GM10248 (cell line): ENCODE measurements at regions not wholly inside any gene's neighbourhood (a gene's known extent, or its start where the extent isn't known, plus 50 kb on each side); places are given as distances from the start of the nearest gene placed in this dataset.

Experiments used
- CTCF ChIA-PET: fragments of 300-600 bp; sonication (Branson Sonifier 250); formaldehyde crosslinking; extraction: SDS; loops from one replicate; lab custom pipeline; 2021; ENCODE audit warnings: antibody characterized with exemption; lab: Yijun Ruan, JAX
- POLR2A ChIA-PET: fragments of 350-650 bp; sonication (Branson Sonifier 250); formaldehyde crosslinking; extraction: SDS; loops from one replicate; lab custom pipeline; 2020; ENCODE audit warnings: antibody characterized with exemption; lab: Yijun Ruan, JAX
- DNase-seq: peaks from one replicate; pipeline ENCODE4 v3.0.0; 2012; ENCODE audit errors: extremely low spot score
- TF ChIP-seq, protein P1 (sequence below): IDR thresholded peaks from 2 replicates; pipeline ENCODE4 v1.5.1; 2012; ENCODE audit warnings: mild to moderate bottlenecking, low read depth; ENCODE audit errors: extremely low read depth, missing control alignments, control extremely low read depth

DNA sequence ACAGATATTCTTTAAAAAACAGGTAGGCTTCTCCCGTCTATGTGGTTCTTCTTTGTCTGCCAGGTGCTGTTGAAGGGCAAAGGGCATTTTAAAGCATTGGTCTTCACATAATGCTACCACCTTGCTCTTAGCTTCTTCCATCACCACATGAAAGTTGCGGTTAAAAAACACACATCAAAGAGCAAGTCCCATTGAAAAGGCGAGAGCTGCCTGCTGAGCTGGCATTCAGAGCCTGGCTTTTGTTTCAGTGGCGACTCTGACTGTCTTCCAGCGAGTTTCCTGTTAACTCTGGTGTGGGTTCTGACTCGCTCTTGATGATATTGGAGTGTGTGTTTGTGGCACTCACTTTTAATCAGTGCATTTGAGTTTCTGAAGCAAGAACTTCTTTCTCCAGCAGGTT lies 624.9 kb upstream of the FANCL start:
- TF ChIP-seq, protein P1, sequence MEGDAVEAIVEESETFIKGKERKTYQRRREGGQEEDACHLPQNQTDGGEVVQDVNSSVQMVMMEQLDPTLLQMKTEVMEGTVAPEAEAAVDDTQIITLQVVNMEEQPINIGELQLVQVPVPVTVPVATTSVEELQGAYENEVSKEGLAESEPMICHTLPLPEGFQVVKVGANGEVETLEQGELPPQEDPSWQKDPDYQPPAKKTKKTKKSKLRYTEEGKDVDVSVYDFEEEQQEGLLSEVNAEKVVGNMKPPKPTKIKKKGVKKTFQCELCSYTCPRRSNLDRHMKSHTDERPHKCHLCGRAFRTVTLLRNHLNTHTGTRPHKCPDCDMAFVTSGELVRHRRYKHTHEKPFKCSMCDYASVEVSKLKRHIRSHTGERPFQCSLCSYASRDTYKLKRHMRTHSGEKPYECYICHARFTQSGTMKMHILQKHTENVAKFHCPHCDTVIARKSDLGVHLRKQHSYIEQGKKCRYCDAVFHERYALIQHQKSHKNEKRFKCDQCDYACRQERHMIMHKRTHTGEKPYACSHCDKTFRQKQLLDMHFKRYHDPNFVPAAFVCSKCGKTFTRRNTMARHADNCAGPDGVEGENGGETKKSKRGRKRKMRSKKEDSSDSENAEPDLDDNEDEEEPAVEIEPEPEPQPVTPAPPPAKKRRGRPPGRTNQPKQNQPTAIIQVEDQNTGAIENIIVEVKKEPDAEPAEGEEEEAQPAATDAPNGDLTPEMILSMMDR: no peak
- ChIA-PET CTCF (interaction anchor here (1.5 kb wide), 1 partner anchor 62 kb away, joined by 3 read pairs; no protein-coding TSS in a partner anchor), POLR2A (no interaction called here)
- DNase-seq: no peak

DNA sequence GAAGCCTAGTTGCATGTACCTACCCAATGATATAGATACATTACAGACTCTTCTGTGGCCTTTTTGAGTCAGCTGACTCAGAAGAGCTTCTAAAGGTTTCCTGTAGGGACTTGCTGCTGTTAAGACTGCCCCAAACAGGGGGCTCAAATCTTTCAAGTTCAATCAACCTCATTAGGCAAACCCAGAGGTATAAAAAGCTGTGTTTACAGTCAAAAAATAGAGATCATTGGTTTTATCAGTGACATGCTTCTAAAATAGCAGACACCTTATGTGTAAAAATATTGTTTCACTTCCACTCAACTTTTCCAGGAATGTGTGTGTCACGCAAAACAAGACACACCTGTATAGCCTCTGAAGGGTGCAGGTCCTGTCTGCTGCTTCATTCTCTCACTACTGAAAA lies 624.3 kb upstream of the FANCL start:
- ChIA-PET POLR2A (no interaction called here), CTCF (no interaction called here)
- peak; percentile 10 for DNase-seq
- TF ChIP-seq, protein P1: no peak

DNA sequence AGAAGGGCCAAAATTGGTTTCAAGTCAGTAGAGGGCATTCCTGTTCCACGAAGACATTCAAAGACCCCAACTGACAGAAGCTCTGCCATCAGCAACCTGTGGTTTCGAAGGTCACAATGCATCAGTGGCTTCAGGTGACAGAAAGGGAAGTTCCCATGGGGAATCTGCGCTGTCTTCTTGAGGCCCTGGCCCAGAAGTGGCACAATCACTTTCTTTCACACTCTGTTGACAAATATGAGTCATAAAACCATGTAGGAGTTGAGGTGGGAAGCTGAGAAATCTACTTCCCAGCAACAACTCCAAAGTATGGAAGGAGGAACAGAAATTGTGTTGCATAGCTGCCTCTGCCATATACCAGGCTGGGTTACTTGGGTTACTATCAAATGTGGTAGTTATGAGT lies 621.1 kb upstream of the FANCL start:
- ChIA-PET POLR2A (no interaction called here), CTCF (interaction anchor here (0.7 to 3.5 kb wide), 2 partner anchors 9 to 10 kb away, joined by 3 to 11 read pairs; no protein-coding TSS in a partner anchor)
- no peak for DNase-seq
- TF ChIP-seq, protein P1: no peak

DNA sequence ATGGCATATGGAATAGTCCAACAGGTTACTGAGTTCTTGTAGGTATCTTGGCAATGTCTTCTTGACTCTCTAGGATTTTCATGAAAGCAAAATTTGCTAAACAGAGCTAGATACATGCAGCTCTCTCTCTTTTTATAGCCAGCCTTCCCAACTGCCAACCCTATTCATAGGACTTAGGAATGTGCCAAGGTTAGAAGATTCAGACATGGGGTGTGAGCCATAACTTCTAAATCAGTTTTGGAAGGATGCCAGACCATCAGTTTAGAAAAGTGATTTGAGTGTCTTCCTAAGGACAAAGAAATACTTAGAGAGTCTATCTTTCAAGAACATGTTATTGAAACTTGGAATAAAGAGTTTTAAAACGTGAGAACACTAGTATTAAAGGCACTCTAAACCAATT lies 619.5 kb upstream of the FANCL start:
- DNase-seq: no peak
- TF ChIP-seq, protein P1: no peak
- ChIA-PET POLR2A (no interaction called here), CTCF (interaction anchor here (0.9 to 2.0 kb wide), 4 partner anchors 10 to 98 kb away, joined by 3 to 6 read pairs (median 4); no protein-coding TSS in a partner anchor)

DNA sequence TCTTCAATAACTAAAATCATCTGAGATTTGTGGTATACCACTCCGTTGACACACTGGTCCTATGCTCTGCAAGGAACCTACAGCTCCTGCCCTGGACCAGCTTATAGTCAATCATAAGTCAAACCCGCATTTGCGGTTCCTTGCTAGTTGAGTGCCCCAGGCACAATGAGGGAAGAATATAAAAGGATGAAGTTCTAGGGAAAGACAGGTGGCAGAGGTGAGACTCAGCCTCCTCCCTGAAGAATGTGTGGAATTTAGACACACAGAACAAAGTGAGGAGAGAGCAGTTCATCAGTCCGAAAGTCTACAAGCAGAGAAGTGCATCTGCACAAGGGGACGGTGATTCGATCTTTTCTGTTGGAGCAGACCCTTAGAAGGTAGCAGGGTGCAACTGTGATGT lies 615.0 kb upstream of the FANCL start:
- ChIA-PET POLR2A (no interaction called here), CTCF (interaction anchor here (3.2 kb wide), 1 partner anchor 15 kb away, joined by 9 read pairs; no protein-coding TSS in a partner anchor)
- no peak for DNase-seq
- TF ChIP-seq, protein P1: no peak

- TF ChIP-seq, protein P1: no peak
- DNase-seq: no peak
- POLR2A ChIA-PET: no interaction called here
- CTCF ChIA-PET: no interaction called here
Observed at GRCh38 chr2:58853420-58853819, 612.3 kb upstream of the FANCL start.

- TF ChIP-seq, protein P1: no peak
- POLR2A ChIA-PET: no interaction called here
Observed at GRCh38 chr2:58852905-58853304, 611.8 kb upstream of the FANCL start.

More at GRCh38 chr2:58852905-58853304, 611.8 kb upstream of the FANCL start:
- CTCF ChIA-PET: interaction anchor here (1.8 to 1.9 kb wide), 2 partner anchors 10 to 11 kb away, joined by 6 to 11 read pairs; no protein-coding TSS in a partner anchor
- no peak for DNase-seq
